DND-41 (cell line): ENCODE measurements at regions not wholly inside any gene's neighbourhood (a gene's known extent, or its start where the extent isn't known, plus 50 kb on each side); places are given as distances from the start of the nearest gene placed in this dataset.
"Not testable (repeated sequence)": the region's sequence is repeated elsewhere in the genome, so short reads cannot be mapped to it uniquely, and the experiment has no call there.

Experiments
- CTCF ChIP-seq: IDR thresholded peaks from 2 replicates; pipeline ENCODE4 v1.5.1; 2012; ENCODE audit warnings: borderline replicate concordance, low read length, moderate library complexity, mild to moderate bottlenecking; ENCODE audit not compliant: poor library complexity, severe bottlenecking; ENCODE audit errors: extremely low read depth
- EZH2 ChIP-seq: IDR thresholded peaks from 3 replicates; pipeline ENCODE4 v1.6.1; 2012; ENCODE audit warnings: borderline replicate concordance, low read depth, mild to moderate bottlenecking, moderate library complexity, low read length, inconsistent platforms; ENCODE audit not compliant: severe bottlenecking

DNA sequence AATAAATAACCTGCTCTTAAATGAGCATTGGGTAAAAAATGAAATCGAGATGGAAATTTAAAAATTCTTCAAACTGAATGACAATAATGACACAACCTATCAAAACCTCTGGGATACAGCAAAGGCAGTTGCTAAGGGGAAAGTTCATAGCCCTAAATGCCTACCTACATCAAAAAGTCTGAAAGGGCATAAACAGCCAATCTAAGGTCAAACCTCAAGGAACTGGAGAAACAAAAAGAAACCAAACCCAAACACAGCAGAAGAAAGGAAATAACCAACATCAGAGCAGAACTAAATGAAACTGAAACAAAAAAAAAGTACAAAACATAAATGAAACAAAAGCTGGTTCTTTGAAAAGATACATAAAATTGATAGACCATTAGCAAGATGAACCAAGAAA, 119.7 kb downstream of the RSL24D1 start:
- not testable (repeated sequence) for TF ChIP-seq CTCF, EZH2
